ENCODE measurements at regions not wholly inside any gene's neighbourhood (a gene's known extent, or its start where the extent isn't known, plus 50 kb on each side); places are given as distances from the start of the nearest gene placed in this dataset.
A peak's percentile ranks its signal among the peaks of the same experiment; 100 is the strongest.
"Not testable (repeated sequence)": the region's sequence is repeated elsewhere in the genome, so short reads cannot be mapped to it uniquely, and the experiment has no call there.

GRCh38 chr3:90076136-90076535 is 968.7 kb downstream of the EPHA3 start:
- no peak for DNase-seq (ENCODE audit: low read depth)

GRCh38 chr3:90080988-90081387 is 973.6 kb downstream of the EPHA3 start:
- no peak for DNase-seq (ENCODE audit: low read depth)

GRCh38 chr3:90086297-90086696 is 978.9 kb downstream of the EPHA3 start:
- not testable (repeated sequence) for DNase-seq (ENCODE audit: low read depth)

- DNase-seq (ENCODE audit: low read depth): no peak
These were observed 980.3 kb downstream of the EPHA3 start for GRCh38 chr3:90087703-90088102.

GRCh38 chr3:90091549-90091948 is 984.1 kb downstream of the EPHA3 start:
- DNase-seq (ENCODE audit: low read depth): peak; percentile 22

GRCh38 chr3:90092994-90093393 is 985.6 kb downstream of the EPHA3 start:
- peak; percentile 6 for DNase-seq (ENCODE audit: low read depth)

- no peak for DNase-seq (ENCODE audit: low read depth)
These were observed 988.4 kb downstream of the EPHA3 start for GRCh38 chr3:90095811-90096210.

GRCh38 chr3:90099493-90099892 is 992.1 kb downstream of the EPHA3 start:
- no peak for DNase-seq (ENCODE audit: low read depth)

- no peak for DNase-seq (ENCODE audit: low read depth)
These were observed 994.7 kb downstream of the EPHA3 start for GRCh38 chr3:90102146-90102545.

- no peak for DNase-seq (ENCODE audit: low read depth)
These were observed 1013.9 kb downstream of the EPHA3 start for GRCh38 chr3:90121326-90121725.

GRCh38 chr3:90128391-90128790 is 1021.0 kb downstream of the EPHA3 start:
- no peak for DNase-seq (ENCODE audit: low read depth)

- DNase-seq (ENCODE audit: low read depth): no peak
These were observed 1022.3 kb downstream of the EPHA3 start for GRCh38 chr3:90129730-90130129.

- no peak for DNase-seq (ENCODE audit: low read depth)
These were observed 1024.8 kb downstream of the EPHA3 start for GRCh38 chr3:90132197-90132596.

GRCh38 chr3:90134090-90134489 is 1026.7 kb downstream of the EPHA3 start:
- no peak for DNase-seq (ENCODE audit: low read depth)

- no peak for DNase-seq (ENCODE audit: low read depth)
These were observed 1029.2 kb downstream of the EPHA3 start for GRCh38 chr3:90136456-90137191.

GRCh38 chr3:90145094-90145860 is 1037.9 kb downstream of the EPHA3 start:
- no peak for DNase-seq (ENCODE audit: low read depth)

- DNase-seq (ENCODE audit: low read depth): no peak
These were observed 1072.7 kb downstream of the EPHA3 start for GRCh38 chr3:90180096-90180495.

GRCh38 chr3:90180543-90180942 is 1073.1 kb downstream of the EPHA3 start:
- no peak for DNase-seq (ENCODE audit: low read depth)

GRCh38 chr3:90182291-90182976 is 1075.0 kb downstream of the EPHA3 start:
- DNase-seq (ENCODE audit: low read depth): peak; percentile 18

GRCh38 chr3:90184861-90185260 is 1077.4 kb downstream of the EPHA3 start:
- DNase-seq (ENCODE audit: low read depth): peak; percentile 41

GRCh38 chr3:90197383-90197782 is 1090.0 kb downstream of the EPHA3 start:
- not testable (repeated sequence) for DNase-seq (ENCODE audit: low read depth)

GRCh38 chr3:90202931-90203330 is 1095.5 kb downstream of the EPHA3 start:
- not testable (repeated sequence) for DNase-seq (ENCODE audit: low read depth)

- DNase-seq (ENCODE audit: low read depth): not testable (repeated sequence)
These were observed 1099.1 kb downstream of the EPHA3 start for GRCh38 chr3:90206482-90206881.

All from iris pigment epithelial cell (primary cell).